HCT116 (cell line): ENCODE measurements at regions not wholly inside any gene's neighbourhood (a gene's known extent, or its start where the extent isn't known, plus 50 kb on each side); places are given as distances from the start of the nearest gene placed in this dataset.

Source experiments
- ATAC-seq: fragments of 200-7000 bp; cut with Tn5 transposase; 2 replicates; pipeline ENCODE4 v1.9.1; 2020; ENCODE audit warnings: mild to moderate bottlenecking, moderate library complexity
- BruUV-seq: library from RNA; stranded (reverse); fragments of 400-500 nt; replicated peaks from 2 replicates; lab custom pipeline; 2021; lab: Mats Ljungman, UMichigan
- CTCF ChIA-PET: fragments of 300-600 bp; sonication (Branson Sonifier 250); formaldehyde crosslinking; loops from one replicate; lab custom pipeline; 2021; ENCODE audit warnings: antibody characterized with exemption; lab: Charles Lee
- POLR2A ChIA-PET: fragments of 300-600, 350-600 bp; sonication (Branson Sonifier 250); formaldehyde crosslinking; loops from one replicate; lab custom pipeline; 2021; ENCODE audit warnings: antibody characterized with exemption; lab: Charles Lee
- RAD21 ChIA-PET, 2 experiments: fragments of 300-600 bp; sonication (Branson Sonifier 250); formaldehyde crosslinking; loops; one replicate each; lab custom pipeline; 2023; ENCODE audit warnings: low total read pairs in 2 of 2; ENCODE audit not compliant: uncharacterized antibody in 2 of 2, unreplicated experiment in 2 of 2, low non-redundant PET in 1 of 2; lab: Charles Lee
- DNase-seq: peaks from one replicate; pipeline ENCODE4 v3.0.0-alpha.2; 2010; ENCODE audit warnings: low read depth, low spot score
- H2AFZ ChIP-seq: fragments of 200-600 bp; shearing (Covaris generic), sonication (generic); 2 replicates; pipeline ENCODE4 v1.6.1; 2017; ENCODE audit warnings: low read depth, mixed run types, mixed read lengths, antibody characterized with exemption, low read length; ENCODE audit not compliant: poor library complexity, severe bottlenecking
- H3K27ac ChIP-seq: 2 replicates; pipeline ENCODE4 v1.5.1; 2012; ENCODE audit warnings: low read depth, low read length
- H3K27me3 ChIP-seq: fragments of 200-600 bp; sonication (generic); 2 replicates; pipeline ENCODE4 v1.6.1; 2016; ENCODE audit warnings: mixed run types, low read length, mixed read lengths; ENCODE audit not compliant: insufficient read depth
- H3K36me3 ChIP-seq, 2 experiments: fragments of 200-500 bp in 1 of 2; fragments of 200-600 bp in 1 of 2; sonication (Bioruptor generic) in 1 of 2; sonication (generic) in 1 of 2; 2 replicates each; pipeline versions ENCODE4 v1.5.1 to v1.6.1; 2014 to 2016; ENCODE audit warnings: low read length in 2 of 2, inconsistent platforms in 1 of 2, mixed read lengths in 1 of 2, mixed run types in 1 of 2; ENCODE audit not compliant: insufficient read depth in 2 of 2, control insufficient read depth in 1 of 2
- H3K4me1 ChIP-seq, 2 experiments: fragments of 200-600 bp in 1 of 2; sonication (generic) in 1 of 2; 2 replicates each; pipeline versions ENCODE4 v1.5.1 to v1.6.1; 2012 to 2017; ENCODE audit warnings: low read length in 2 of 2, inconsistent platforms in 1 of 2, mild to moderate bottlenecking in 1 of 2, mixed read lengths in 1 of 2, mixed run types in 1 of 2, moderate library complexity in 1 of 2; ENCODE audit not compliant: insufficient read depth in 2 of 2, control insufficient read depth in 1 of 2
- H3K4me2 ChIP-seq: fragments of 200-600 bp; sonication (generic); 2 replicates; pipeline ENCODE4 v1.6.1; 2017; ENCODE audit warnings: mixed run types, low read length, mixed read lengths
- H3K4me3 ChIP-seq, 2 experiments: fragments of 200-600 bp in 1 of 2; sonication (generic) in 1 of 2; replicated peaks in 1 of 2; 2 replicates each; pipeline ENCODE4 v1.5.1; 2011 to 2016; ENCODE audit warnings: low read length in 2 of 2, control low read depth in 1 of 2, low read depth in 1 of 2, mild to moderate bottlenecking in 1 of 2, mixed read lengths in 1 of 2, mixed run types in 1 of 2
- H3K79me2 ChIP-seq: fragments of 200-600 bp; sonication (generic); 2 replicates; pipeline ENCODE4 v1.6.1; 2017; ENCODE audit warnings: mild to moderate bottlenecking, mixed run types, low read length, moderate library complexity, mixed read lengths; ENCODE audit not compliant: insufficient read depth
- H3K9ac ChIP-seq: fragments of 200-600 bp; sonication (generic); 2 replicates; pipeline ENCODE4 v1.6.1; 2016; ENCODE audit warnings: low read length, mixed read lengths
- H3K9me2 ChIP-seq: fragments of 200-600 bp; sonication (generic), shearing (Covaris generic); 2 replicates; pipeline ENCODE4 v1.6.1; 2017; ENCODE audit warnings: mixed run types, mild to moderate bottlenecking, moderate library complexity; ENCODE audit not compliant: insufficient read depth
- H3K9me3 ChIP-seq, 2 experiments: fragments of 200-500 bp in 1 of 2; fragments of 200-600 bp in 1 of 2; sonication (Bioruptor generic) in 1 of 2; sonication (generic) in 1 of 2; 2 replicates each; pipeline ENCODE4 v1.6.1; 2014 to 2017; ENCODE audit warnings: low read length in 2 of 2, mixed read lengths in 2 of 2, inconsistent platforms in 1 of 2, low read depth in 1 of 2, mild to moderate bottlenecking in 1 of 2, mixed run types in 1 of 2, moderate library complexity in 1 of 2; ENCODE audit not compliant: control insufficient read depth in 1 of 2, insufficient read depth in 1 of 2
- H4K20me1 ChIP-seq: fragments of 200-600 bp; sonication (generic), shearing (Covaris generic); 2 replicates; pipeline ENCODE4 v1.6.1; 2017; ENCODE audit warnings: mixed run types, mild to moderate bottlenecking, moderate library complexity; ENCODE audit not compliant: insufficient read depth
- ATF3 ChIP-seq: IDR thresholded peaks from 2 replicates; pipeline ENCODE4 v1.6.1; 2012
- CBX3 ChIP-seq: IDR thresholded peaks from 2 replicates; pipeline ENCODE4 v1.6.1; 2012; ENCODE audit warnings: low read depth
- ELF1 ChIP-seq: IDR thresholded peaks from 2 replicates; pipeline ENCODE4 v1.6.1; 2012; ENCODE audit warnings: low read depth, borderline replicate concordance
- EZH2phosphoT487 ChIP-seq: fragments of 200-600 bp; IDR thresholded peaks from 2 replicates; pipeline ENCODE4 v1.6.1; 2018; ENCODE audit warnings: antibody characterized with exemption, borderline replicate concordance
- FOSL1 ChIP-seq: IDR thresholded peaks from 2 replicates; pipeline ENCODE4 v1.6.1; 2012; ENCODE audit warnings: low read depth
- JUND ChIP-seq: IDR thresholded peaks from 2 replicates; pipeline ENCODE4 v1.6.1; 2012
- POLR2AphosphoS5 ChIP-seq: IDR thresholded peaks from 2 replicates; pipeline ENCODE4 v1.6.1; 2011; ENCODE audit warnings: mild to moderate bottlenecking, low read depth, low read length, moderate library complexity
- RAD21 ChIP-seq: IDR thresholded peaks from 2 replicates; pipeline ENCODE4 v1.6.1; 2012; ENCODE audit warnings: low read depth, mild to moderate bottlenecking
- REST ChIP-seq: IDR thresholded peaks from 2 replicates; pipeline ENCODE4 v1.6.1; 2012; ENCODE audit warnings: low read depth
- SIN3A ChIP-seq: IDR thresholded peaks from 2 replicates; pipeline ENCODE4 v1.6.1; 2012; ENCODE audit warnings: low read depth
- SP1 ChIP-seq: IDR thresholded peaks from 2 replicates; pipeline ENCODE4 v1.6.1; 2012; ENCODE audit warnings: low read depth
- ZBTB33 ChIP-seq: IDR thresholded peaks from 2 replicates; pipeline ENCODE4 v1.6.1; 2011; ENCODE audit warnings: mild to moderate bottlenecking, low read length, moderate library complexity; ENCODE audit not compliant: insufficient replicate concordance; ENCODE audit errors: extremely low read depth
- intact Hi-C: fragments of 100-400 bp; cut with micrococcal nuclease; formaldehyde crosslinking; loops from 2 replicates; pipeline ENCODE4 v1.10.0; 2022
- TF ChIP-seq, protein P1 (sequence below), 3 experiments: fragments of 200-600 bp in 1 of 3; sonication (generic) in 1 of 3; IDR thresholded peaks in 2 of 3; conservative IDR thresholded peaks in 1 of 3; 2 replicates each; pipeline ENCODE4 v1.5.1; 2012 to 2017; ENCODE audit warnings: low read depth in 2 of 3, low read length in 2 of 3, antibody characterized with exemption in 1 of 3, borderline replicate concordance in 1 of 3, control low read depth in 1 of 3, mild to moderate bottlenecking in 1 of 3, mixed read lengths in 1 of 3, mixed run types in 1 of 3, moderate library complexity in 1 of 3; ENCODE audit not compliant: insufficient read depth in 1 of 3
- TF ChIP-seq, protein P2 (sequence below): IDR thresholded peaks from 2 replicates; pipeline ENCODE4 v1.6.1; 2012

GRCh38 chr21:34276711-34277425 lies 86.9 kb upstream of the KCNE2 start:
- H3K9ac ChIP-seq, result no peak overlapping the region
- RAD21 ChIA-PET, result no interaction called here
- no TSS peak for BruUV-seq
- H3K36me3 ChIP-seq, result no peaks in the 10 kb centered on the region
- intact Hi-C loops, result no loop called here
- H3K27me3 ChIP-seq, result peaks cover 19% of the 10 kb centered on the region
- TF ChIP-seq POLR2AphosphoS5, result no peak
- TF ChIP-seq, protein P1, sequence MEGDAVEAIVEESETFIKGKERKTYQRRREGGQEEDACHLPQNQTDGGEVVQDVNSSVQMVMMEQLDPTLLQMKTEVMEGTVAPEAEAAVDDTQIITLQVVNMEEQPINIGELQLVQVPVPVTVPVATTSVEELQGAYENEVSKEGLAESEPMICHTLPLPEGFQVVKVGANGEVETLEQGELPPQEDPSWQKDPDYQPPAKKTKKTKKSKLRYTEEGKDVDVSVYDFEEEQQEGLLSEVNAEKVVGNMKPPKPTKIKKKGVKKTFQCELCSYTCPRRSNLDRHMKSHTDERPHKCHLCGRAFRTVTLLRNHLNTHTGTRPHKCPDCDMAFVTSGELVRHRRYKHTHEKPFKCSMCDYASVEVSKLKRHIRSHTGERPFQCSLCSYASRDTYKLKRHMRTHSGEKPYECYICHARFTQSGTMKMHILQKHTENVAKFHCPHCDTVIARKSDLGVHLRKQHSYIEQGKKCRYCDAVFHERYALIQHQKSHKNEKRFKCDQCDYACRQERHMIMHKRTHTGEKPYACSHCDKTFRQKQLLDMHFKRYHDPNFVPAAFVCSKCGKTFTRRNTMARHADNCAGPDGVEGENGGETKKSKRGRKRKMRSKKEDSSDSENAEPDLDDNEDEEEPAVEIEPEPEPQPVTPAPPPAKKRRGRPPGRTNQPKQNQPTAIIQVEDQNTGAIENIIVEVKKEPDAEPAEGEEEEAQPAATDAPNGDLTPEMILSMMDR (IDR thresholded peaks at IDR 0.05 in 2 of 3, conservative IDR thresholded peaks at IDR 0.05 in 1 of 3; ENCODE audit: borderline replicate concordance in 1 of 3, insufficient read depth in 1 of 3, low read depth in 2 of 3, low read length in 2 of 3), result no peak
- TF ChIP-seq REST, result no peak
- TF ChIP-seq ATF3, result no peak
- no peak for TF ChIP-seq RAD21
- no peak for TF ChIP-seq SP1
- TF ChIP-seq ELF1, result no peak
- no peak for TF ChIP-seq EZH2phosphoT487
- TF ChIP-seq SIN3A, result no peak
- TF ChIP-seq FOSL1, result no peak
- no peak for TF ChIP-seq ZBTB33
- TF ChIP-seq JUND, result no peak
- no peak for TF ChIP-seq CBX3
- TF ChIP-seq, protein P2, sequence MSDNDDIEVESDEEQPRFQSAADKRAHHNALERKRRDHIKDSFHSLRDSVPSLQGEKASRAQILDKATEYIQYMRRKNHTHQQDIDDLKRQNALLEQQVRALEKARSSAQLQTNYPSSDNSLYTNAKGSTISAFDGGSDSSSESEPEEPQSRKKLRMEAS, result no peak
- no peak overlapping the region for H2AFZ ChIP-seq
- no peaks in the 10 kb centered on the region for H3K79me2 ChIP-seq
- H3K4me2 ChIP-seq, result no peak overlapping the region
- H3K27ac ChIP-seq, result no peak overlapping the region
- no peak overlapping the region for H3K4me3 ChIP-seq
- CTCF ChIA-PET, result no interaction called here
- H3K9me2 ChIP-seq, result no peaks in the 10 kb centered on the region
- H3K4me1 ChIP-seq, result no peaks in the 10 kb centered on the region
- DNase-seq (no peak), ATAC-seq (no peak)
- no peaks in the 10 kb centered on the region for H4K20me1 ChIP-seq
- no peaks in the 10 kb centered on the region for H3K9me3 ChIP-seq
- POLR2A ChIA-PET, result no interaction called here
